ENCODE measurements at regions not wholly inside any gene's neighbourhood (a gene's known extent, or its start where the extent isn't known, plus 50 kb on each side); places are given as distances from the start of the nearest gene placed in this dataset.
"Not testable (repeated sequence)": the region's sequence is repeated elsewhere in the genome, so short reads cannot be mapped to it uniquely, and the experiment has no call there.

DNA sequence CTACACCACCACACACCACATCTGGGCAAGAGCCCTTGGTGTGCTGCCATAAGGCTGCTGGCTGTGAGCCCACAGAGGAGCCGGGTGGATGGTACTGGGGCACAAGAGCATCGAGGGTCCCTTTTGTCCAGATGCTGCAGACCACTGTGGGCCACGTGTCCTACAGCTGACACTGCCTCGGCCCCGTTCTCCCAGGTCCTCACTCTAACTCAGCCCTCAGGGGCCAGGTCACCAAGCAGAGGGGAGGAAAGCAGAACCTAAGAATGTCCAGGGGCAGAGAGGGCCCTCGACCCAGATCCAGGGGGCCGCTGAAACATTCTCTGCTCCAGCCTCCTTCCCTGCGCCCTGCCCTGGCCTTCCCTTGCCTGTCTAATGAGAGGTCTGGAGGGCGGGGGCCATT, 91.7 kb upstream of the ASB18 start:
- Histone ChIP-seq H3K9me3 (ENCODE audit: low read length) (no peaks in the 10 kb centered on the region), H3K36me3 (ENCODE audit: insufficient read depth, low read length) (no peaks in the 10 kb centered on the region), H3K4me3 (ENCODE audit: low read depth, low read length, poor library complexity, severe bottlenecking) (no peak overlapping the region), H2AFZ (ENCODE audit: low read length) (no peak overlapping the region), H3K27ac (ENCODE audit: low read depth, low read length, poor library complexity, severe bottlenecking) (no peak overlapping the region), H3K9me2 (ENCODE audit: low read depth, low read length) (no peaks in the 10 kb centered on the region), H3K4me1 (ENCODE audit: insufficient read depth, low read length, severe bottlenecking) (no peaks in the 10 kb centered on the region), H3K27me3 (ENCODE audit: insufficient read depth, low read length) (no peaks in the 10 kb centered on the region), H3K4me2 (ENCODE audit: low read length) (no peak overlapping the region), H3F3A (ENCODE audit: insufficient read depth, low read length) (no peaks in the 10 kb centered on the region), H3K79me2 (ENCODE audit: insufficient read depth, low read length) (no peaks in the 10 kb centered on the region), H3K9ac (ENCODE audit: low read length) (no peak overlapping the region), H4K20me1 (ENCODE audit: insufficient read depth, low read length) (no peaks in the 10 kb centered on the region)
- TF ChIP-seq, protein P1, sequence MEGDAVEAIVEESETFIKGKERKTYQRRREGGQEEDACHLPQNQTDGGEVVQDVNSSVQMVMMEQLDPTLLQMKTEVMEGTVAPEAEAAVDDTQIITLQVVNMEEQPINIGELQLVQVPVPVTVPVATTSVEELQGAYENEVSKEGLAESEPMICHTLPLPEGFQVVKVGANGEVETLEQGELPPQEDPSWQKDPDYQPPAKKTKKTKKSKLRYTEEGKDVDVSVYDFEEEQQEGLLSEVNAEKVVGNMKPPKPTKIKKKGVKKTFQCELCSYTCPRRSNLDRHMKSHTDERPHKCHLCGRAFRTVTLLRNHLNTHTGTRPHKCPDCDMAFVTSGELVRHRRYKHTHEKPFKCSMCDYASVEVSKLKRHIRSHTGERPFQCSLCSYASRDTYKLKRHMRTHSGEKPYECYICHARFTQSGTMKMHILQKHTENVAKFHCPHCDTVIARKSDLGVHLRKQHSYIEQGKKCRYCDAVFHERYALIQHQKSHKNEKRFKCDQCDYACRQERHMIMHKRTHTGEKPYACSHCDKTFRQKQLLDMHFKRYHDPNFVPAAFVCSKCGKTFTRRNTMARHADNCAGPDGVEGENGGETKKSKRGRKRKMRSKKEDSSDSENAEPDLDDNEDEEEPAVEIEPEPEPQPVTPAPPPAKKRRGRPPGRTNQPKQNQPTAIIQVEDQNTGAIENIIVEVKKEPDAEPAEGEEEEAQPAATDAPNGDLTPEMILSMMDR (IDR thresholded peaks at IDR 0.05; ENCODE audit: low read length) = no peak
- no peak for TF ChIP-seq EZH2 (IDR thresholded peaks at IDR 0.05; ENCODE audit: borderline replicate concordance, low read length)

DNA sequence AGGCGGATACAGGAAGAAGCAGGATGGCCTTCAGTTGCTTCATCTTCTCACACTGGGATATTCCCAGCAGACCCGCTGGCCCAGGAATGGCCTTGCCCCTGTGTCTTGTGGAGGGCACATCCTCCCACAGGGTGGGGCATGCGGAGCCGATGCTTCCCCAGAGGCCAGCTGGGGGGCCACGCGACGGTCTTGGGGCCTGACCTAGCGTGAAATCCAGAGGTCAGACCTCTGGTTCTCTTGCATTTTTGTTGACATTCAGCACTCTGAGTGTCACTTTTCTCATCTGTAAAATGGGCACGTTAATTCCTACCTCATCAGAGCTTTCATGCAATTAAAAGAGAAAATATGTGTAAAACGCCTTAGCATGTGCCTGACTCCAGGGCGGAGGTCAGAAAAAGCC, 92.1 kb upstream of the ASB18 start:
- H3K27ac ChIP-seq (ENCODE audit: low read depth, low read length, poor library complexity, severe bottlenecking); H3K9me3 ChIP-seq (ENCODE audit: low read length); H3K9ac ChIP-seq (ENCODE audit: low read length); H4K20me1 ChIP-seq (ENCODE audit: insufficient read depth, low read length); H3K4me2 ChIP-seq (ENCODE audit: low read length); H3K36me3 ChIP-seq (ENCODE audit: insufficient read depth, low read length); H3F3A ChIP-seq (ENCODE audit: insufficient read depth, low read length); H2AFZ ChIP-seq (ENCODE audit: low read length); H3K4me1 ChIP-seq (ENCODE audit: insufficient read depth, low read length, severe bottlenecking); H3K4me3 ChIP-seq (ENCODE audit: low read depth, low read length, poor library complexity, severe bottlenecking); H3K27me3 ChIP-seq (ENCODE audit: insufficient read depth, low read length); H3K9me2 ChIP-seq (ENCODE audit: low read depth, low read length); H3K79me2 ChIP-seq (ENCODE audit: insufficient read depth, low read length): not testable (repeated sequence)

DNA sequence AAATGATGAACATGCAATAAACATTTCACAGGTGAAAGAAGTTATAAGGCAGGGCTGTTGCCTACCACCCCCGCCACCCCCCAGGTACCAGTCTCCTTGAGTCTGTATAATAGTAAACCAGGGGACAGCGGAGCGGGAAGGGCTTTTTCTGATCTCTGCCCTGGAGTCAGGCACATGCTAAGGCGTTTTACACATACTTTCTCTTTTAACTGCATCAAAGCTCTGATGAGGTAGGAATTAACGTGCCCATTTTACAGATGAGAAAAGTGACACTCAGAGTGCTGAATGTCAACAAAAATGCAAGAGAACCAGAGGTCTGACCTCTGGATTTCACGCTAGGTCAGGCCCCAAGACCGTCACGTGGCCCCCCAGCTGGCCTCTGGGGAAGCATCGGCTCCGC, 94.3 kb upstream of the ASB18 start:
- not testable (repeated sequence) for H3K79me2 ChIP-seq (ENCODE audit: insufficient read depth, low read length); H3K4me2 ChIP-seq (ENCODE audit: low read length); H3K27ac ChIP-seq (ENCODE audit: low read depth, low read length, poor library complexity, severe bottlenecking); H3K9ac ChIP-seq (ENCODE audit: low read length); H4K20me1 ChIP-seq (ENCODE audit: insufficient read depth, low read length); H3K36me3 ChIP-seq (ENCODE audit: insufficient read depth, low read length); H3K4me1 ChIP-seq (ENCODE audit: insufficient read depth, low read length, severe bottlenecking); H2AFZ ChIP-seq (ENCODE audit: low read length); H3K9me2 ChIP-seq (ENCODE audit: low read depth, low read length); H3K9me3 ChIP-seq (ENCODE audit: low read length); H3K27me3 ChIP-seq (ENCODE audit: insufficient read depth, low read length); H3F3A ChIP-seq (ENCODE audit: insufficient read depth, low read length); H3K4me3 ChIP-seq (ENCODE audit: low read depth, low read length, poor library complexity, severe bottlenecking)

DNA sequence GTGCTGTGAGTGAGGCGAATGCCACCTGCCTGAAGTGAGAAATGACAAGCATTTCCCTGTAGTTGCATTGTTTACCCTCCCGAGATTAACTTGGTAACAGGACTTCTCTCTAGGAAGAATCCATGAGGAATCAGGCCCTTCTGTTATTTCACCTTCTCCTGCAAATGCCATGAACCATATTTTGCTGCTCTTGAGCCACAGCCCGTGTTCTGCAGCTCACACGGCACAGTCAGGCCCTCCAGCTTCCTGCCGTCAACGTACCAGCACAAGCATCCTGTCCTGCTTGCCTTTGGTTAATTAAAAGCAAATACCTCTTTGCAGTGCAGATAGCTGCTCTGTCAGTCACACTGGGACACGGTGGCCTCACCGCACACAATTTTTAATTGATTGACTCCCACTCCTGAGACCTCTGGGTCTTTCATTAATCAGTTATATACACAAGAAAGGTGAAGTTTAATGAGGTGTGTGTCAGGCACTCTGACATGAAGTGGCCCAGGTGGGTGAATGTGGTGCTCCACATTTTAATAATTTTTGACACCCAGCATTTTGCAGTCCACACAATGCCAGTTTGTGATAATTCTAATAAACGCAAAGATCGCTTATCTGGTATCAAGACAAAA, 95.3 kb upstream of the ASB18 start:
- Histone ChIP-seq H3K9ac (ENCODE audit: low read length) (no peak overlapping the region), H2AFZ (ENCODE audit: low read length) (no peak overlapping the region), H3F3A (ENCODE audit: insufficient read depth, low read length) (no peaks in the 10 kb centered on the region), H3K79me2 (ENCODE audit: insufficient read depth, low read length) (no peaks in the 10 kb centered on the region), H3K27ac (ENCODE audit: low read depth, low read length, poor library complexity, severe bottlenecking) (no peak overlapping the region), H3K4me1 (ENCODE audit: insufficient read depth, low read length, severe bottlenecking) (no peaks in the 10 kb centered on the region), H3K36me3 (ENCODE audit: insufficient read depth, low read length) (no peaks in the 10 kb centered on the region), H3K9me2 (ENCODE audit: low read depth, low read length) (no peaks in the 10 kb centered on the region), H3K4me2 (ENCODE audit: low read length) (no peak overlapping the region), H3K9me3 (ENCODE audit: low read length) (no peaks in the 10 kb centered on the region), H3K27me3 (ENCODE audit: insufficient read depth, low read length) (no peaks in the 10 kb centered on the region; the same call in 1 of the 2 replicates), H4K20me1 (ENCODE audit: insufficient read depth, low read length) (no peaks in the 10 kb centered on the region), H3K4me3 (ENCODE audit: low read depth, low read length, poor library complexity, severe bottlenecking) (no peak overlapping the region)
- TF ChIP-seq EZH2 (IDR thresholded peaks at IDR 0.05; ENCODE audit: borderline replicate concordance, low read length) = no peak

All from OCI-LY1 (cell line).